ENCODE measurements at regions not wholly inside any gene's neighbourhood (a gene's known extent, or its start where the extent isn't known, plus 50 kb on each side); places are given as distances from the start of the nearest gene placed in this dataset.

DNA sequence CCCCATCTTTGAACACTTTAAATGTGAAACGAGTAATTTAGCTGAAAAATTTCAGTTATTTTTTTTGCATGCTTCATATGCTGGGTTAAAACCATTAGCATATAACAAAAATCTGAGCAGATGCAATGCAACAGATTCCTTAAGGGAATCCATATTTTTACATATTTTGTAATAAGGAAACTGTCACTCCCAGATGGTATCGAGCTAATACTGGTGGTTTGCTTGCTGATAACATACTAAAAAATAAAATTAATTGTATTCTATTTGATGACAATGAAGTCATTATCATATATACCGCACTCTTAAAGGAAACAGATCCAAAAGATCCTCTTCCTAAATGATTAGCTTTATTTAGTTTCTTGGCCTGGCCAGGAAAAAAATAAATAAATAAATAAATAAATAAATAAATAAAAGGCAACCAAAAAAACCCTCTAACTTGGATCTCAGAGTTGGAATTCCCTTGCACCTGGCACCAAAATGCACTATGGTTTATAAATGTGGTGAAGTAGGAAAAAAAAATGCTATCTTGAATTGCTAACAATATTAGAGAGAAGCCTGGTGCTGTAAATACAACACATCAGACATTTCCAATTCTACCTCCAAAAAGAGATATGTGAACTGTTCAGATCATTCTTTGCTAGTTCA is 503.2 kb upstream of the ARRDC4 start:
- TF ChIP-seq LEF1 (IDR thresholded peaks at IDR 0.05; ENCODE audit: borderline replicate concordance) = no peak
- no peak for TF ChIP-seq ZNF384 (IDR thresholded peaks at IDR 0.05)
- no peak for TF ChIP-seq CTBP1 (IDR thresholded peaks at IDR 0.05; ENCODE audit: borderline replicate concordance)
- no peak for TF ChIP-seq SP1 (IDR thresholded peaks at IDR 0.05)
- TF ChIP-seq, protein P1, sequence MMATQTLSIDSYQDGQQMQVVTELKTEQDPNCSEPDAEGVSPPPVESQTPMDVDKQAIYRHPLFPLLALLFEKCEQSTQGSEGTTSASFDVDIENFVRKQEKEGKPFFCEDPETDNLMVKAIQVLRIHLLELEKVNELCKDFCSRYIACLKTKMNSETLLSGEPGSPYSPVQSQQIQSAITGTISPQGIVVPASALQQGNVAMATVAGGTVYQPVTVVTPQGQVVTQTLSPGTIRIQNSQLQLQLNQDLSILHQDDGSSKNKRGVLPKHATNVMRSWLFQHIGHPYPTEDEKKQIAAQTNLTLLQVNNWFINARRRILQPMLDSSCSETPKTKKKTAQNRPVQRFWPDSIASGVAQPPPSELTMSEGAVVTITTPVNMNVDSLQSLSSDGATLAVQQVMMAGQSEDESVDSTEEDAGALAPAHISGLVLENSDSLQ (IDR thresholded peaks at IDR 0.05) = no peak
- ChIA-PET POLR2A (no interaction called here), CTCF (no interaction called here)
- no peak for DNase-seq (ENCODE audit: extremely low spot score)

DNA sequence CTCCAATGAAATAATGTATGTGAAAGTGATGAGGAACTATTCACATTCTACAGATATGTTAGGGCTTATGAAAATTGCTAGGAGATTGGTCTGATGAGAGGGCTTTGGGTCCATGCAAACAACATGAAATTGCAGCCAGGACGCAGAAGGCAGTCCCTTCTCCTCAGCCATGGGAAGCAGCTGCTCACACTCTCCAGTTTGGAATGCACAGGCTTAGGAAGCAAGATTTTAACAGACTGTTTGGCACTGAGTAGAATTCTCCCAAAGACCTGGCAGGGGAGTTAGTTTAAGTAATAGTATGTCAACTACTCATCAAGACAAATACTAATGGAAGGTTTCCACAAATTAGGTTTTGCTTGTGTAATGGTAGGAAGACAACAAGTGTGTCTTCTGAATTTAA is 500.7 kb upstream of the ARRDC4 start:
- ChIA-PET CTCF (no interaction called here), POLR2A (no interaction called here)
- DNase-seq (ENCODE audit: extremely low spot score) = no peak
- TF ChIP-seq, protein P1 (IDR thresholded peaks at IDR 0.05) = no peak
- TF ChIP-seq TARDBP (IDR thresholded peaks at IDR 0.05) (no peak), FOXA1 (IDR thresholded peaks at IDR 0.05) (no peak), ARNT (IDR thresholded peaks at IDR 0.05) (no peak), FOXM1 (IDR thresholded peaks at IDR 0.05; ENCODE audit: borderline replicate concordance) (no peak), CTBP1 (IDR thresholded peaks at IDR 0.05; ENCODE audit: borderline replicate concordance) (no peak), FOXK2 (IDR thresholded peaks at IDR 0.05) (no peak), ZNF384 (IDR thresholded peaks at IDR 0.05) (no peak), L3MBTL2 (conservative IDR thresholded peaks at IDR 0.05) (no peak), BHLHE40 (IDR thresholded peaks at IDR 0.05; ENCODE audit: borderline replicate concordance) (no peak), LEF1 (IDR thresholded peaks at IDR 0.05; ENCODE audit: borderline replicate concordance) (no peak), ELF4 (IDR thresholded peaks at IDR 0.05) (no peak), SP1 (IDR thresholded peaks at IDR 0.05) (no peak)

GRCh38 chr15:97461226-97461625 is 499.3 kb upstream of the ARRDC4 start:
- TF ChIP-seq ARNT (IDR thresholded peaks at IDR 0.05) = no peak
- no peak for TF ChIP-seq SUZ12 (IDR thresholded peaks at IDR 0.05)
- TF ChIP-seq CTBP1 (IDR thresholded peaks at IDR 0.05; ENCODE audit: borderline replicate concordance) = no peak
- no peak for TF ChIP-seq TARDBP (IDR thresholded peaks at IDR 0.05)
- TF ChIP-seq FOXM1 (IDR thresholded peaks at IDR 0.05; ENCODE audit: borderline replicate concordance) = no peak
- no peak for TF ChIP-seq LEF1 (IDR thresholded peaks at IDR 0.05; ENCODE audit: borderline replicate concordance)
- no peak for TF ChIP-seq ZNF384 (IDR thresholded peaks at IDR 0.05)
- TF ChIP-seq NFRKB (IDR thresholded peaks at IDR 0.05) = no peak
- no peak for TF ChIP-seq FOXA1 (IDR thresholded peaks at IDR 0.05)
- no peak for TF ChIP-seq FOXK2 (IDR thresholded peaks at IDR 0.05)
- TF ChIP-seq BHLHE40 (IDR thresholded peaks at IDR 0.05; ENCODE audit: borderline replicate concordance) = no peak
- no peak for TF ChIP-seq HDGF (IDR thresholded peaks at IDR 0.05; ENCODE audit: borderline replicate concordance)
- TF ChIP-seq ELF4 (IDR thresholded peaks at IDR 0.05) = no peak
- DNase-seq (ENCODE audit: extremely low spot score) = no peak
- ChIA-PET CTCF (no interaction called here), POLR2A (no interaction called here)

DNA sequence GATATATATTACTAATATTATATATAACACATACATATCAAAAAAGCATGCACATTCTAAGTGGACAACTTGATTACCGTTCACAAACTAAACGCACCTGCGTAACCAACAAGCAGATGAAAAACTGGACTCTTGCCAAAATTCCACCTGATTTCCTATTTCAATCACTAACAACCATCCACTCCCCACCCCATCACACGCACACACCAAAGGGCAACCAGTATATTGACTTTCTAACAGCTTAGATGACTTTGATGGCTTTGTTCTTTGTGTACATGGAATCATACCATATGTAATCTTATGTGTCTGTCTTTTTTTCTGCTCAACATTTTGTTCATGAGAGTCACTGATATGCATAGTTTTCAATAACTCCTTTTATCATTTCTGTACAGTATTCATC is 496.8 kb upstream of the ARRDC4 start:
- DNase-seq (ENCODE audit: extremely low spot score) = no peak
- CTCF ChIA-PET = no interaction called here
- POLR2A ChIA-PET = no interaction called here
- TF ChIP-seq SP1 (IDR thresholded peaks at IDR 0.05) (no peak), FOXA1 (IDR thresholded peaks at IDR 0.05) (no peak), L3MBTL2 (conservative IDR thresholded peaks at IDR 0.05) (no peak), BHLHE40 (IDR thresholded peaks at IDR 0.05; ENCODE audit: borderline replicate concordance) (no peak), CTBP1 (IDR thresholded peaks at IDR 0.05; ENCODE audit: borderline replicate concordance) (no peak), FOXM1 (IDR thresholded peaks at IDR 0.05; ENCODE audit: borderline replicate concordance) (no peak), ELF4 (IDR thresholded peaks at IDR 0.05) (no peak), FOXK2 (IDR thresholded peaks at IDR 0.05) (no peak), ARNT (IDR thresholded peaks at IDR 0.05) (no peak), HDGF (IDR thresholded peaks at IDR 0.05; ENCODE audit: borderline replicate concordance) (no peak), SUZ12 (IDR thresholded peaks at IDR 0.05) (no peak), ZNF384 (IDR thresholded peaks at IDR 0.05) (no peak), NFRKB (IDR thresholded peaks at IDR 0.05) (no peak)

- DNase-seq (ENCODE audit: extremely low spot score) = no peak
- POLR2A ChIA-PET = no interaction called here
These were observed 490.1 kb upstream of the ARRDC4 start for GRCh38 chr15:97470417-97470816.

DNA sequence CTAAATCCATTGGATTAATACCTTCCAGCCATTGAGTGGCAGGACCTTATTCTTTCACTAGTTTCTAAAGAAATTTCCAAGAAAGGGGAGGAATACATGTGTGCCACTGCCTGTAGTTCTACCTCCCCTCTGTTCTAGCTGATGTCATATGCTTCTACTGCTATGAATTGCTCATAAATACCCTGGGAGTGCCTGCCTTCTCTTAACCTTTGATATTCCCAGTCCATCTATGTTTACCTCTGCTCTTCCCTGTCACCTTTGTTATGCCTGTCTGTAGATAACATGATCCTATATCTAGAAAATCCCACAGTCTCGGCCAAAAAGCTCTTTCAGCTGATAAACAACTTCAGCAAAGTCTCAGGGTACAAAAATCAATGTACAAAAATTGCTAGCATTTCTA is 486.9 kb upstream of the ARRDC4 start:
- no peak for TF ChIP-seq NFRKB (IDR thresholded peaks at IDR 0.05)
- no peak for TF ChIP-seq BHLHE40 (IDR thresholded peaks at IDR 0.05; ENCODE audit: borderline replicate concordance)
- TF ChIP-seq ARNT (IDR thresholded peaks at IDR 0.05) = no peak
- POLR2A ChIA-PET = no interaction called here
- CTCF ChIA-PET = no interaction called here
- no peak for DNase-seq (ENCODE audit: extremely low spot score)

More at GRCh38 chr15:97470417-97470816, 490.1 kb upstream of the ARRDC4 start:
- TF ChIP-seq L3MBTL2 (conservative IDR thresholded peaks at IDR 0.05) = no peak
- CTCF ChIA-PET = no interaction called here

GRCh38 chr15:97479957-97480356 is 480.5 kb upstream of the ARRDC4 start:
- ChIA-PET CTCF (no interaction called here), POLR2A (no interaction called here)
- TF ChIP-seq HDGF (IDR thresholded peaks at IDR 0.05; ENCODE audit: borderline replicate concordance) (no peak), ELF4 (IDR thresholded peaks at IDR 0.05) (no peak), NFRKB (IDR thresholded peaks at IDR 0.05) (no peak), CTBP1 (IDR thresholded peaks at IDR 0.05; ENCODE audit: borderline replicate concordance) (no peak), BHLHE40 (IDR thresholded peaks at IDR 0.05; ENCODE audit: borderline replicate concordance) (no peak), TARDBP (IDR thresholded peaks at IDR 0.05) (no peak)
- no peak for DNase-seq (ENCODE audit: extremely low spot score)

All from HEK293T (cell line).